NCI-H128 (cell line): ENCODE measurements at regions not wholly inside any gene's neighbourhood (a gene's known extent, or its start where the extent isn't known, plus 50 kb on each side); places are given as distances from the start of the nearest gene placed in this dataset.

Experiments used
- DNase-seq: peaks from one replicate; lab custom pipeline; 2025; ENCODE audit not compliant: unreplicated experiment; lab: John Stamatoyannopoulos, UW

GRCh38 chr22:48044487-48045060 is 1282.1 kb downstream of the TBC1D22A start:
- no peak for DNase-seq

GRCh38 chr22:48043581-48043980 is 1281.1 kb downstream of the TBC1D22A start:
- no peak for DNase-seq

- no peak for DNase-seq
These were observed 1280.4 kb downstream of the TBC1D22A start for GRCh38 chr22:48042621-48043395.

- DNase-seq, result no peak
These were observed 1276.9 kb downstream of the TBC1D22A start for GRCh38 chr22:48039326-48039725.

GRCh38 chr22:48037618-48038017 is 1275.2 kb downstream of the TBC1D22A start:
- DNase-seq, result no peak

GRCh38 chr22:48035897-48036296 is 1273.4 kb downstream of the TBC1D22A start:
- DNase-seq, result no peak

GRCh38 chr22:48031589-48031988 is 1269.1 kb downstream of the TBC1D22A start:
- no peak for DNase-seq

- no peak for DNase-seq
These were observed 1262.6 kb downstream of the TBC1D22A start for GRCh38 chr22:48025096-48025495.

- DNase-seq, result no peak
These were observed 1259.5 kb downstream of the TBC1D22A start for GRCh38 chr22:48021991-48022401.

- no peak for DNase-seq
These were observed 1255.9 kb downstream of the TBC1D22A start for GRCh38 chr22:48018346-48018745.

- DNase-seq, result no peak
These were observed 1253.3 kb downstream of the TBC1D22A start for GRCh38 chr22:48015701-48016100.

- no peak for DNase-seq
These were observed 1242.5 kb downstream of the TBC1D22A start for GRCh38 chr22:48004936-48005335.

- DNase-seq, result no peak
These were observed 1241.6 kb downstream of the TBC1D22A start for GRCh38 chr22:48004038-48004437.

- DNase-seq, result no peak
These were observed 1238.7 kb downstream of the TBC1D22A start for GRCh38 chr22:48001101-48001500.

- no peak for DNase-seq
These were observed 1235.2 kb downstream of the TBC1D22A start for GRCh38 chr22:47997612-47998011.

- DNase-seq, result no peak
These were observed 1234.7 kb downstream of the TBC1D22A start for GRCh38 chr22:47997052-47997590.

GRCh38 chr22:47996446-47996857 is 1234.0 kb downstream of the TBC1D22A start:
- no peak for DNase-seq

- DNase-seq, result no peak
These were observed 1233.3 kb downstream of the TBC1D22A start for GRCh38 chr22:47995718-47996117.

- no peak for DNase-seq
These were observed 1232.8 kb downstream of the TBC1D22A start for GRCh38 chr22:47995264-47995627.

GRCh38 chr22:47994601-47995263 is 1232.3 kb downstream of the TBC1D22A start:
- no peak for DNase-seq

- DNase-seq, result no peak
These were observed 1231.6 kb downstream of the TBC1D22A start for GRCh38 chr22:47994045-47994444.

- DNase-seq, result no peak
These were observed 1228.0 kb downstream of the TBC1D22A start for GRCh38 chr22:47990481-47990880.
